Astrocyte (in vitro differentiated cells and primary cell): ENCODE measurements at regions not wholly inside any gene's neighbourhood (a gene's known extent, or its start where the extent isn't known, plus 50 kb on each side); places are given as distances from the start of the nearest gene placed in this dataset.
"Not testable (repeated sequence)": the region's sequence is repeated elsewhere in the genome, so short reads cannot be mapped to it uniquely, and the experiment has no call there.

Experiments
- DNase-seq: peaks from one replicate; pipeline ENCODE4 v3.0.0-alpha.2; 2010; ENCODE audit warnings: low read depth
- FAIRE-seq: peaks from 2 replicates; lab custom pipeline; 2011; peaks lifted over from hg19 to GRCh38; lab: Jason Lieb, UNC
- H2AFZ ChIP-seq: 2 replicates; pipeline ENCODE4 v1.6.0; 2012; ENCODE audit warnings: low read depth, low read length, inconsistent platforms
- H3K27ac ChIP-seq: 2 replicates; pipeline ENCODE4 v1.5.1; 2011; ENCODE audit warnings: low read depth, low read length, inconsistent platforms
- H3K27me3 ChIP-seq: 2 replicates; pipeline ENCODE4 v1.6.0; 2011; ENCODE audit warnings: low read length, inconsistent platforms; ENCODE audit not compliant: insufficient read depth
- H3K36me3 ChIP-seq: 2 replicates; pipeline ENCODE4 v1.5.1; 2011; ENCODE audit warnings: low read length, inconsistent platforms; ENCODE audit not compliant: insufficient read depth
- H3K4me1 ChIP-seq: 2 replicates; pipeline ENCODE4 v1.5.1; 2011; ENCODE audit warnings: low read length, inconsistent platforms; ENCODE audit not compliant: insufficient read depth
- H3K4me2 ChIP-seq: 2 replicates; pipeline ENCODE4 v1.6.0; 2012; ENCODE audit warnings: low read length, inconsistent platforms
- H3K4me3 ChIP-seq: 2 replicates; pipeline ENCODE4 v1.5.1; 2011; ENCODE audit warnings: low read depth, mild to moderate bottlenecking, low read length, inconsistent platforms; ENCODE audit not compliant: insufficient read depth
- H3K79me2 ChIP-seq: 2 replicates; pipeline ENCODE4 v1.6.0; 2012; ENCODE audit warnings: mild to moderate bottlenecking, low read length, inconsistent platforms; ENCODE audit not compliant: insufficient read depth
- H3K9ac ChIP-seq: 2 replicates; pipeline ENCODE4 v1.6.0; 2012; ENCODE audit warnings: mild to moderate bottlenecking, low read length, inconsistent platforms
- H3K9me3 ChIP-seq: 2 replicates; pipeline ENCODE4 v1.5.1; 2012; ENCODE audit warnings: low read depth, mild to moderate bottlenecking, low read length, inconsistent platforms; ENCODE audit not compliant: insufficient read depth
- H4K20me1 ChIP-seq: 2 replicates; pipeline ENCODE4 v1.6.0; 2012; ENCODE audit warnings: low read length, inconsistent platforms; ENCODE audit not compliant: insufficient read depth
- H3K27ac Mint-ChIP-seq: one replicate; pipeline ENCODE4 v1.8.0; 2021; ENCODE audit warnings: mild to moderate bottlenecking, mixed read lengths; ENCODE audit not compliant: unreplicated experiment
- H3K27me3 Mint-ChIP-seq: one replicate; pipeline ENCODE4 v1.8.0; 2021; ENCODE audit warnings: low read depth, mixed read lengths; ENCODE audit not compliant: unreplicated experiment
- H3K36me3 Mint-ChIP-seq: one replicate; pipeline ENCODE4 v1.8.0; 2021; ENCODE audit warnings: low read depth, mixed read lengths; ENCODE audit not compliant: unreplicated experiment
- H3K4me1 Mint-ChIP-seq: one replicate; pipeline ENCODE4 v1.8.0; 2021; ENCODE audit warnings: low read depth, mixed read lengths; ENCODE audit not compliant: unreplicated experiment
- H3K4me3 Mint-ChIP-seq: one replicate; pipeline ENCODE4 v1.8.0; 2021; ENCODE audit warnings: mild to moderate bottlenecking, moderate library complexity, mixed read lengths; ENCODE audit not compliant: unreplicated experiment
- H3K9me3 Mint-ChIP-seq: one replicate; pipeline ENCODE4 v1.8.0; 2021; ENCODE audit warnings: mild to moderate bottlenecking, mixed read lengths; ENCODE audit not compliant: unreplicated experiment
- CTCF ChIP-seq: IDR thresholded peaks from 2 replicates; pipeline ENCODE4 v1.5.1; 2011; ENCODE audit warnings: low read depth, mild to moderate bottlenecking, inconsistent platforms, low read length, moderate library complexity; ENCODE audit not compliant: insufficient read depth
- EZH2 ChIP-seq: IDR thresholded peaks from 2 replicates; pipeline ENCODE4 v1.6.1; 2012; ENCODE audit warnings: mild to moderate bottlenecking, low read length, inconsistent platforms; ENCODE audit not compliant: insufficient read depth

- Histone ChIP-seq H3K79me2 (no peaks in the 10 kb centered on the region), H3K36me3 (no peaks in the 10 kb centered on the region), H3K27ac (no peak overlapping the region), H3K9me3 (no peaks in the 10 kb centered on the region), H2AFZ (no peak overlapping the region), H3K4me1 (no peaks in the 10 kb centered on the region), H3K27me3 (no peaks in the 10 kb centered on the region), H3K9ac (no peak overlapping the region), H3K4me3 (no peak overlapping the region), H3K4me2 (no peak overlapping the region), H4K20me1 (no peaks in the 10 kb centered on the region)
- Mint-ChIP-seq H3K4me3 (no peak overlapping the region), H3K9me3 (peaks cover 5% of the 10 kb centered on the region), H3K4me1 (peaks cover 6% of the 10 kb centered on the region), H3K27me3 (peaks cover 27% of the 10 kb centered on the region), H3K27ac (no peak overlapping the region), H3K36me3 (no peaks in the 10 kb centered on the region)
- FAIRE-seq (no peak), DNase-seq (no peak)
- TF ChIP-seq CTCF (no peak), EZH2 (no peak)
These were observed 97.4 kb upstream of the LRPAP1 start for GRCh38 chr4:3629665-3630064.

- not testable (repeated sequence) for H3K79me2 ChIP-seq, H3K27me3 ChIP-seq, H2AFZ ChIP-seq, H3K4me1 Mint-ChIP-seq, H3K36me3 ChIP-seq, H3K9ac ChIP-seq, H3K4me2 ChIP-seq, H3K4me1 ChIP-seq, H3K4me3 ChIP-seq, H3K9me3 Mint-ChIP-seq, H3K27ac Mint-ChIP-seq, H3K27ac ChIP-seq, H3K4me3 Mint-ChIP-seq, DNase-seq, H3K36me3 Mint-ChIP-seq, H4K20me1 ChIP-seq, FAIRE-seq, H3K9me3 ChIP-seq
- H3K27me3 Mint-ChIP-seq, result peaks cover 27% of the 10 kb centered on the region
These were observed 97.0 kb upstream of the LRPAP1 start for GRCh38 chr4:3629176-3629575.

GRCh38 chr4:3628868-3629175, 96.6 kb upstream of the LRPAP1 start:
- H2AFZ ChIP-seq, result no peak overlapping the region
- no peaks in the 10 kb centered on the region for H3K36me3 Mint-ChIP-seq
- peaks cover 27% of the 10 kb centered on the region for H3K27me3 Mint-ChIP-seq
- no peak overlapping the region for H3K27ac Mint-ChIP-seq
- no peak for FAIRE-seq
- no peak overlapping the region for H3K9ac ChIP-seq
- no peak for DNase-seq
- no peaks in the 10 kb centered on the region for H4K20me1 ChIP-seq
- TF ChIP-seq EZH2 (no peak), CTCF (no peak)
- no peak overlapping the region for H3K4me3 ChIP-seq
- no peak overlapping the region for H3K4me3 Mint-ChIP-seq
- no peak overlapping the region for H3K27ac ChIP-seq
- H3K36me3 ChIP-seq, result no peaks in the 10 kb centered on the region
- H3K9me3 ChIP-seq, result no peaks in the 10 kb centered on the region
- peaks cover 5% of the 10 kb centered on the region for H3K9me3 Mint-ChIP-seq
- H3K4me1 ChIP-seq, result no peaks in the 10 kb centered on the region
- H3K4me2 ChIP-seq, result no peak overlapping the region
- H3K4me1 Mint-ChIP-seq, result peaks cover 8% of the 10 kb centered on the region
- no peaks in the 10 kb centered on the region for H3K27me3 ChIP-seq
- no peaks in the 10 kb centered on the region for H3K79me2 ChIP-seq

GRCh38 chr4:3627967-3628867, 96.0 kb upstream of the LRPAP1 start:
- H3K4me3 ChIP-seq, H3K79me2 ChIP-seq, H3K9me3 ChIP-seq, H3K36me3 ChIP-seq, H3K27ac ChIP-seq, DNase-seq, H3K27me3 ChIP-seq, H3K4me3 Mint-ChIP-seq, H3K9ac ChIP-seq, H3K9me3 Mint-ChIP-seq, H2AFZ ChIP-seq, FAIRE-seq, H3K36me3 Mint-ChIP-seq, H3K27ac Mint-ChIP-seq, H3K4me2 ChIP-seq, H3K4me1 ChIP-seq, H4K20me1 ChIP-seq: not testable (repeated sequence)
- H3K4me1 Mint-ChIP-seq, result peaks cover 12% of the 10 kb centered on the region
- H3K27me3 Mint-ChIP-seq, result peaks cover 27% of the 10 kb centered on the region

- Mint-ChIP-seq H3K4me1 (peaks cover 12% of the 10 kb centered on the region), H3K27me3 (peaks cover 27% of the 10 kb centered on the region)
- H3K36me3 Mint-ChIP-seq, H3K4me2 ChIP-seq, DNase-seq, H3K27ac Mint-ChIP-seq, FAIRE-seq, H3K9me3 ChIP-seq, H3K27ac ChIP-seq, H3K9ac ChIP-seq, H3K9me3 Mint-ChIP-seq, H3K4me3 ChIP-seq, H3K36me3 ChIP-seq, H4K20me1 ChIP-seq, H3K4me1 ChIP-seq, H3K27me3 ChIP-seq, H2AFZ ChIP-seq, H3K4me3 Mint-ChIP-seq, H3K79me2 ChIP-seq: not testable (repeated sequence)
These were observed 95.2 kb upstream of the LRPAP1 start for GRCh38 chr4:3627456-3627855.
